Right atrium auricular region (tissue), 2 donors: ENCODE measurements at regions not wholly inside any gene's neighbourhood (a gene's known extent, or its start where the extent isn't known, plus 50 kb on each side); places are given as distances from the start of the nearest gene placed in this dataset.

ENCODE experiments used
- DNase-seq: peaks from one replicate; pipeline ENCODE4 v3.0.0-alpha.2; 2019; ENCODE audit warnings: low spot score
- H3K27ac ChIP-seq, 2 donors: fragments of 200-600 bp; sonication (generic); 1 replicate in 1 of 2; 2 replicates in 1 of 2; pipeline ENCODE4 v1.5.1; 2016 to 2019
- H3K27me3 ChIP-seq, 2 donors: fragments of 200-600 bp; sonication (generic); one replicate each; pipeline versions ENCODE4 v1.5.1 to v1.6.0; 2017 to 2019
- H3K36me3 ChIP-seq: fragments of 200-600 bp; sonication (generic); one replicate; pipeline ENCODE4 v1.5.1; 2016
- H3K4me1 ChIP-seq, 2 donors: fragments of 200-600 bp; sonication (generic); one replicate each; pipeline versions ENCODE4 v1.5.1 to v1.6.0; 2017 to 2019
- H3K4me3 ChIP-seq, 2 donors: fragments of 200-600 bp; sonication (generic); 1 replicate in 1 of 2; 2 replicates in 1 of 2; pipeline ENCODE4 v1.5.1; 2017 to 2019; ENCODE audit warnings: mild to moderate bottlenecking in 1 of 2, moderate library complexity in 1 of 2
- H3K9me3 ChIP-seq, 2 donors: fragments of 200-600 bp; sonication (generic); one replicate each; pipeline ENCODE4 v1.5.1; 2019
- TF ChIP-seq, protein P1 (sequence below), 2 donors: fragments of 200-600 bp; sonication (generic); IDR thresholded peaks; one replicate each; pipeline ENCODE4 v1.5.1; 2019; ENCODE audit warnings: antibody characterized with exemption in 2 of 2

- DNase-seq: no peak
- Histone ChIP-seq H3K9me3 (no peaks in the 10 kb centered on the region), H3K27me3 (no peaks in the 10 kb centered on the region), H3K4me1 (no peaks in the 10 kb centered on the region), H3K4me3 (no peak overlapping the region), H3K36me3 (no peaks in the 10 kb centered on the region), H3K27ac (no peak overlapping the region)
- TF ChIP-seq, protein P1, sequence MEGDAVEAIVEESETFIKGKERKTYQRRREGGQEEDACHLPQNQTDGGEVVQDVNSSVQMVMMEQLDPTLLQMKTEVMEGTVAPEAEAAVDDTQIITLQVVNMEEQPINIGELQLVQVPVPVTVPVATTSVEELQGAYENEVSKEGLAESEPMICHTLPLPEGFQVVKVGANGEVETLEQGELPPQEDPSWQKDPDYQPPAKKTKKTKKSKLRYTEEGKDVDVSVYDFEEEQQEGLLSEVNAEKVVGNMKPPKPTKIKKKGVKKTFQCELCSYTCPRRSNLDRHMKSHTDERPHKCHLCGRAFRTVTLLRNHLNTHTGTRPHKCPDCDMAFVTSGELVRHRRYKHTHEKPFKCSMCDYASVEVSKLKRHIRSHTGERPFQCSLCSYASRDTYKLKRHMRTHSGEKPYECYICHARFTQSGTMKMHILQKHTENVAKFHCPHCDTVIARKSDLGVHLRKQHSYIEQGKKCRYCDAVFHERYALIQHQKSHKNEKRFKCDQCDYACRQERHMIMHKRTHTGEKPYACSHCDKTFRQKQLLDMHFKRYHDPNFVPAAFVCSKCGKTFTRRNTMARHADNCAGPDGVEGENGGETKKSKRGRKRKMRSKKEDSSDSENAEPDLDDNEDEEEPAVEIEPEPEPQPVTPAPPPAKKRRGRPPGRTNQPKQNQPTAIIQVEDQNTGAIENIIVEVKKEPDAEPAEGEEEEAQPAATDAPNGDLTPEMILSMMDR (IDR thresholded peaks at IDR 0.05): no peak
These were observed 1282.0 kb downstream of the PCDH7 start for GRCh38 chr4:32002037-32002747.

DNA sequence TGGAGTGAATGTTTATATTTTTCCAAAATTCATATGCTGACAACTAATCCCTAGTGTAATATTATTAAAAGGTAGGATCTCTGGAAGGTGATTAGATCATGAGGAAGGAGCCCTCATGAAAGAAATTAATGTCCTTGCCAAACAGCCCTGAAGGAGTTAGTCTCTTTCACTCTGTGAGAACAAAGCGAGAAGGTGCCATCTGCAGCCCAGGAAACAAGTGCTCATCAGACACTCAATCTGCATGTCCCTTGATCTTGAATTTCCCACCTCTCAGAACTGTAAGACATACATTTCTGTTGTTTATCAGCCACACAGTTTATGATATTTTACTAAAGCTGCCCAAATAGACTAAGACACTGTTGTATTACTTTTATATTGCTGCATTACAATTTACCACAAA, 1283.4 kb downstream of the PCDH7 start:
- no peaks in the 10 kb centered on the region for H3K36me3 ChIP-seq
- no peak overlapping the region for H3K4me3 ChIP-seq
- no peak overlapping the region for H3K27ac ChIP-seq
- no peaks in the 10 kb centered on the region for H3K4me1 ChIP-seq
- DNase-seq: no peak
- H3K9me3 ChIP-seq: no peaks in the 10 kb centered on the region
- no peaks in the 10 kb centered on the region for H3K27me3 ChIP-seq
- TF ChIP-seq, protein P1 (IDR thresholded peaks at IDR 0.05): no peak

GRCh38 chr4:32010221-32010620, 1290.1 kb downstream of the PCDH7 start:
- no peak for DNase-seq
- Histone ChIP-seq H3K36me3 (no peaks in the 10 kb centered on the region), H3K27me3 (no peaks in the 10 kb centered on the region), H3K27ac (no peak overlapping the region), H3K4me3 (no peak overlapping the region), H3K4me1 (no peaks in the 10 kb centered on the region), H3K9me3 (no peaks in the 10 kb centered on the region)
- TF ChIP-seq, protein P1 (IDR thresholded peaks at IDR 0.05): no peak

DNA sequence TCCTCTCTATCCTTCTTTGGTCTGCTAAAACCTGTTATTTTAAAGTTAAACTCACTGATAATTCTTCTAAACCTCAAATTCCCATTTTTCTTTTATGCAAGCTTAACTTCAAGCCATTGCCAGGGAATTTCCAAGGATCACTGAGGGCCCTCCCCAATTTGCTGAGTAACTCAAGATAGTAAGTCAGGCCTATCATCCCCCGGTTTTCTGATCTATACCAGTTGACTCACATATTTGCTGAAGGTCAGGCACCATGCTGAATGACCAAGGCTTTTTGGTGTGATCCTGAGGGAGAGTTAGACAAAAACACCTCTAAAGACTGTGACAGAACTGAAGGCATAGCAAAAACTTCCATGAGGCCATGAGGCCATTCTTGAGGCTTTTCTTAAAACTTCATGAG, 1301.9 kb downstream of the PCDH7 start:
- Histone ChIP-seq H3K36me3 (no peaks in the 10 kb centered on the region), H3K27me3 (no peaks in the 10 kb centered on the region), H3K9me3 (no peaks in the 10 kb centered on the region), H3K27ac (no peak overlapping the region), H3K4me3 (no peak overlapping the region), H3K4me1 (no peaks in the 10 kb centered on the region)
- TF ChIP-seq, protein P1 (IDR thresholded peaks at IDR 0.05): no peak
- no peak for DNase-seq

DNA sequence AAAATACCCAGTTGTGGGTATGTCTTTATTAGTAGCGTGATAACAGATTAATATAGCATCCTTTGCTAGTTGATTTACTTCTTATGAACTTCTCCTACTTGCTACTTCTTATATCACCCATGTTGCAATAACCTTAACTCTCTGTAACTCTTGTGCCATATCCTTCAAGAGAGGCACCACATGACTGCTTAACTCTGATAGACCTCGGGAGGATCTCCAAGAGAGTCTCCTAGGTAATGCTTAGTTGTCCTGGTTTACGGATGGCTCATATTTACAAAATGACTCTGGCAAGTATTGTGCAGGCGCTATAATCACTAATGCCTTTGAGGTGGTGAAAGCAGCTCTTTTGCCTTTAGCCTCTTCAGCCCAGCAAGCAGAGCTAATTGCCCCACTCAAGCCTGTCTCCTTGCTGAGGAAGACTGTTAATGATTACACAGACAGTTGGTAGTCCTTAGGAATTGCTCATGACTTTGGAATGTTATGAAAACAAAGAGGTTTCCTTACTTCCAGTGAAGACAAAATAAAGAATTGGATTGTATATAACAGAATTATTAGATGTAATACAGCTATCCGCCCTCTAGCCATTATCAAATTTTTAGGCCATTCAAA, 1305.8 kb downstream of the PCDH7 start:
- TF ChIP-seq, protein P1 (IDR thresholded peaks at IDR 0.05): no peak
- Histone ChIP-seq H3K27me3 (no peaks in the 10 kb centered on the region), H3K36me3 (no peaks in the 10 kb centered on the region), H3K9me3 (no peaks in the 10 kb centered on the region), H3K27ac (no peak overlapping the region), H3K4me1 (no peaks in the 10 kb centered on the region), H3K4me3 (no peak overlapping the region)
- no peak for DNase-seq
